T-helper 1 cell treated with Interleukin-12 subunit alpha and Interleukin-12 subunit beta and Interleukin-4 antibody, amounts not matched to agents 30 ng/mL and 1 ng/mL, for 36 hours (primary cell): ENCODE measurements at regions not wholly inside any gene's neighbourhood (a gene's known extent, or its start where the extent isn't known, plus 50 kb on each side); places are given as distances from the start of the nearest gene placed in this dataset.

Source experiments
- intact Hi-C: fragments of 100-400 bp; cut with micrococcal nuclease; formaldehyde crosslinking; loops from one replicate; pipeline ENCODE4 v1.15.1; 2024

DNA sequence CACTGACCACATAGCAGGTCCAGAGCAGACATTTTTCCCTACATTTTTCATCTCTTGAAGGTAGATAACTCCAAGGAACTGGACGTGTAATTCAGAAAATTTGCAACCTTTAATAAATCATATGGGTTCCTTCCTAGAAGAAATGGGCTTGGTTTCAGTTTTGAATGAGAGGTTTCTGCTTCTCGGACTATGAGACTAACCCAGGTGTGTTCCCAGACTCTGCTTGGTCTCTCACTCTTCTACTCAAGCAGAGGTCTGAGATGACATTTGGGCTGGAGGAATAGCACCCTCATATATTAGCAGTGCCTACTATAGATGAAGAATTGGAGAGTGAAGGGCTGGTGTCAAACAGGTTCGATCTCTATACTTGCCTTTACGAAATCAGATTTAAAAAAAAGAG, 231.2 kb downstream of the DOK5 start:
- intact Hi-C loops = no loop called here

DNA sequence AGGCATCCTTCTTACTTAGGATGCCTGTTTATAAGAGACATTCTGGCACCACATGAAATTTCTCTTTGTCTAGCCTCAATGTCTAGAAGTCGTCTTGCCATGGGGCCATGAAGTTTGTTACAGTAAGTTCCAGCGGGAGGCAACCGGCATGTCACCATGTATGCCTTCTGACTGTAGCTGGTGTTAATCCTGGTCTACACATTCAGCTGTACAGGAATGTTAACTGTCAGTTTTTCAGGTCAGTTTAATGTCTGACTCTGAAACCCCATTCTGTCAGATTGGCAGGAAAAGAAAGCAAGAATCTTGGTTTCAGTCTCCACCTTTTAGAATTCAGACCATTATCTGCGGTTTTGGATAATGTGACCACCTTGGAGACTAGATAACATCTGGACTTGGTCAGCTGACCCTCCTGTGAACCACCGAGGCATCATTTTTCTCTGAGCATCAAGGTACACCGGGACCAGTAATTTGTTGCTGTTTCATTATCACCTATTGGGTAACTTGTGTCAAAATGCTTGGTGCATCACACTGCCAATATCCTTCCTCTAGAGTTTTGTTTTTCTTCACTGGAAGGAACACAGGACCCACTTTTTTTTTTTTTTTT, 228.7 kb downstream of the DOK5 start:
- intact Hi-C loops = no loop called here
